Neuronal stem cell (in vitro differentiated cells): ENCODE measurements at regions not wholly inside any gene's neighbourhood (a gene's known extent, or its start where the extent isn't known, plus 50 kb on each side); places are given as distances from the start of the nearest gene placed in this dataset.

Experiments
- DNase-seq: peaks from one replicate; pipeline ENCODE4 v3.0.0-alpha.2; 2013; ENCODE audit warnings: low spot score
- H2AFZ ChIP-seq: one replicate; pipeline ENCODE4 v1.6.1; 2013; ENCODE audit warnings: mild to moderate bottlenecking, low read length, inconsistent platforms
- H2AK5ac ChIP-seq: 2 replicates; pipeline ENCODE4 v1.6.1; 2013; ENCODE audit warnings: low read depth, mild to moderate bottlenecking, inconsistent platforms, low read length, moderate library complexity, mixed read lengths
- H2BK120ac ChIP-seq: 2 replicates; pipeline ENCODE4 v1.6.1; 2013; ENCODE audit warnings: low read depth, mild to moderate bottlenecking, inconsistent platforms, low read length, moderate library complexity, mixed read lengths
- H2BK12ac ChIP-seq: one replicate; pipeline ENCODE4 v1.6.1; 2013; ENCODE audit warnings: low read length, inconsistent platforms
- H2BK15ac ChIP-seq: 2 replicates; pipeline ENCODE4 v1.6.1; 2013; ENCODE audit warnings: mild to moderate bottlenecking, low read length, inconsistent platforms, mixed read lengths
- H2BK5ac ChIP-seq: one replicate; pipeline ENCODE4 v1.6.1; 2013; ENCODE audit warnings: inconsistent platforms, mild to moderate bottlenecking, low read length, moderate library complexity
- H3K14ac ChIP-seq: one replicate; pipeline ENCODE4 v1.6.1; 2013; ENCODE audit warnings: low read length, inconsistent platforms
- H3K18ac ChIP-seq: 2 replicates; pipeline ENCODE4 v1.6.1; 2013; ENCODE audit warnings: low read length, inconsistent platforms
- H3K23ac ChIP-seq: 2 replicates; pipeline ENCODE4 v1.6.1; 2013; ENCODE audit warnings: low read depth, mild to moderate bottlenecking, mixed read lengths, low read length, inconsistent platforms; ENCODE audit not compliant: poor library complexity
- H3K27ac ChIP-seq: replicated peaks from 3 replicates; pipeline ENCODE4 v1.5.1; 2013; ENCODE audit warnings: low read length, inconsistent platforms
- H3K27me3 ChIP-seq, 3 experiments: 2 replicates each; pipeline ENCODE4 v1.6.1; 2013; ENCODE audit warnings: low read length in 3 of 3, mild to moderate bottlenecking in 2 of 3, inconsistent platforms in 1 of 3, low read depth in 1 of 3, mixed read lengths in 1 of 3, moderate library complexity in 1 of 3; ENCODE audit not compliant: control insufficient read depth in 3 of 3, insufficient read depth in 3 of 3
- H3K36me3 ChIP-seq, 2 donors: replicated peaks in 1 of 2; 2 replicates each; pipeline ENCODE4 v1.6.1; 2013; ENCODE audit warnings: low read length in 2 of 2; ENCODE audit not compliant: control insufficient read depth in 2 of 2, insufficient read depth in 2 of 2
- H3K4ac ChIP-seq: 2 replicates; pipeline ENCODE4 v1.6.1; 2013; ENCODE audit warnings: inconsistent platforms, mild to moderate bottlenecking, low read length, moderate library complexity
- H3K4me1 ChIP-seq, 2 donors: 1 replicate in 1 of 2; 2 replicates in 1 of 2; pipeline ENCODE4 v1.6.1; 2013; ENCODE audit warnings: low read length in 2 of 2, low read depth in 1 of 2; ENCODE audit not compliant: control insufficient read depth in 2 of 2, insufficient read depth in 1 of 2
- H3K4me2 ChIP-seq: one replicate; pipeline ENCODE4 v1.6.1; 2013; ENCODE audit warnings: mild to moderate bottlenecking, low read length, inconsistent platforms; ENCODE audit not compliant: insufficient read depth, poor library complexity, severe bottlenecking
- H3K4me3 ChIP-seq, 2 donors: 2 replicates each; pipeline ENCODE4 v1.5.1; 2013; ENCODE audit warnings: low read length in 2 of 2, mild to moderate bottlenecking in 2 of 2, inconsistent platforms in 1 of 2, moderate library complexity in 1 of 2
- H3K79me1 ChIP-seq: one replicate; pipeline ENCODE4 v1.6.1; 2013; ENCODE audit warnings: low read depth, mild to moderate bottlenecking, inconsistent platforms, low read length, moderate library complexity
- H3K9ac ChIP-seq: one replicate; pipeline ENCODE4 v1.6.1; 2013; ENCODE audit warnings: mild to moderate bottlenecking, low read depth, low read length, inconsistent platforms; ENCODE audit not compliant: poor library complexity
- H3K9me3 ChIP-seq, 2 donors: replicated peaks in 1 of 2; 2 replicates each; pipeline versions ENCODE3 to v1.6.1; 2013; ENCODE audit warnings: low read length in 2 of 2, mild to moderate bottlenecking in 2 of 2, inconsistent platforms in 1 of 2, low read depth in 1 of 2, mixed read lengths in 1 of 2, moderate library complexity in 1 of 2; ENCODE audit not compliant: control insufficient read depth in 2 of 2, insufficient read depth in 1 of 2
- H4K8ac ChIP-seq: one replicate; pipeline ENCODE4 v1.6.1; 2013; ENCODE audit warnings: low read depth, mild to moderate bottlenecking, inconsistent platforms, low read length, moderate library complexity
- H4K91ac ChIP-seq: one replicate; pipeline ENCODE4 v1.6.1; 2013; ENCODE audit warnings: low read length, low read depth, mild to moderate bottlenecking, inconsistent platforms; ENCODE audit not compliant: poor library complexity
- WGBS, 2 donors: extraction: QIAGEN DNeasy Blood & Tissue Kit; methylation state at CpG; one replicate each; pipeline ENCODE4 v1.1.7; 2013; ENCODE audit warnings: missing lambda C conversion rate in 2 of 2, mixed read lengths in 1 of 2; ENCODE audit not compliant: insufficient read length in 2 of 2, insufficient replicate concordance in 1 of 2; ENCODE audit errors: extremely low coverage in 2 of 2; 5-methylcytosine and 5-hydroxymethylcytosine counted together

DNA sequence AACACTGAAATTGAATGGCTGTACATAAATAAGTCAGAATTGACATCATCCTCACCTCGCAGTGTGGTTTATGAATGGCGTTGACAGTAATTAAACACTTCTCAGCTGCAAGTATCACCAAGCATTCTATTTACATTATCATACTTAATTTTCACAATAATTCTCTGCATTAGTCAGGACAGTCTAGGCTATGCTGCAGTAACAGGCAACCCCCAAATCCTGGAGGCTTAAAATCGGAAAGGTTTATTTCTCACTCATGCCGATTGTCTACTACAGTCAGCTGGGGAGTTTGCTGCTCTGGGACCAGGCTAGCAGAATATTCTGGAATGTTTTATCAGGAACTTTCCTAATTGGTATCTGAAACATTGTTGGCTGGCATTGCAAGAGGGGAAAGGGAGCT lies 493.2 kb upstream of the ERCC4 start:
- H4K91ac ChIP-seq = no peak overlapping the region
- H2AK5ac ChIP-seq = no peak overlapping the region
- no peak overlapping the region for H2BK120ac ChIP-seq
- H3K4ac ChIP-seq = no peak overlapping the region
- H3K27me3 ChIP-seq = no peaks in the 10 kb centered on the region
- no peak overlapping the region for H2AFZ ChIP-seq
- no peak overlapping the region for H2BK5ac ChIP-seq
- WGBS, 2 donors = no CpG with 5 or more reads among the region's 4 CpGs
- DNase-seq = no peak
- no peaks in the 10 kb centered on the region for H3K36me3 ChIP-seq
- H3K4me3 ChIP-seq = no peak overlapping the region
- H4K8ac ChIP-seq = no peak overlapping the region
- no peak overlapping the region for H2BK15ac ChIP-seq
- no peak overlapping the region for H3K27ac ChIP-seq
- no peaks in the 10 kb centered on the region for H3K79me1 ChIP-seq
- no peak overlapping the region for H3K23ac ChIP-seq
- no peaks in the 10 kb centered on the region for H3K9me3 ChIP-seq
- no peak overlapping the region for H3K14ac ChIP-seq
- no peak overlapping the region for H3K18ac ChIP-seq
- H3K4me2 ChIP-seq = no peak overlapping the region
- H2BK12ac ChIP-seq = no peak overlapping the region
- H3K9ac ChIP-seq = no peak overlapping the region
- H3K4me1 ChIP-seq = no peaks in the 10 kb centered on the region

GRCh38 chr16:13427943-13428342 lies 492.0 kb upstream of the ERCC4 start:
- no peak for DNase-seq
- H3K9me3 ChIP-seq = no peaks in the 10 kb centered on the region

DNA sequence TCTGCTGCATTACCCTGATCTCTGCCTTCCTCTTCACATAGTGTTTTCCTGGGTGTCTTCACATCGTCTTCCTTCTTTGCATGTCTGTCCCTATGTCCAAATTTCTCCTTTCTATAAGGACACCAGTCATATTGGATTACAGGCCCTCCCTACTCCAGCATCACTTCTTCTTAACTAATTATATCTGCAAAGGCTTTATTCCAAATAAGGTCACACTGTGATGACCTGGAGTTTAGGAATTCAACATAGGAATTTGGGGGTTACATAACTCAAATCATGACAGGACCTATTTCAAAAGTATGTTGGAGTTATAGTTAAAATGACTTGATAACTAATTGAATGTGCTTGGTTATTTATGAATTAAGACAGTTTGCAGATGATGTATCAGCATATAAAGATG lies 490.5 kb upstream of the ERCC4 start:
- H3K4me2 ChIP-seq = no peak overlapping the region
- no peaks in the 10 kb centered on the region for H3K36me3 ChIP-seq
- H3K4me1 ChIP-seq = no peaks in the 10 kb centered on the region
- H4K8ac ChIP-seq = no peak overlapping the region
- no peak overlapping the region for H3K18ac ChIP-seq
- DNase-seq = no peak
- no peak overlapping the region for H3K27ac ChIP-seq
- no peaks in the 10 kb centered on the region for H3K9me3 ChIP-seq
- no CpG with 5 or more reads among the region's 1 CpG for WGBS, 2 donors
- H2AK5ac ChIP-seq = no peak overlapping the region
- no peak overlapping the region for H2BK15ac ChIP-seq
- no peak overlapping the region for H2BK12ac ChIP-seq
- no peak overlapping the region for H3K4me3 ChIP-seq
- no peak overlapping the region for H3K9ac ChIP-seq
- no peak overlapping the region for H2AFZ ChIP-seq
- no peak overlapping the region for H2BK120ac ChIP-seq
- H3K79me1 ChIP-seq = no peaks in the 10 kb centered on the region
- no peaks in the 10 kb centered on the region for H3K27me3 ChIP-seq
- H4K91ac ChIP-seq = no peak overlapping the region
- H3K14ac ChIP-seq = no peak overlapping the region
- no peak overlapping the region for H2BK5ac ChIP-seq
- H3K4ac ChIP-seq = no peak overlapping the region
- H3K23ac ChIP-seq = no peak overlapping the region

More at GRCh38 chr16:13427943-13428342, 492.0 kb upstream of the ERCC4 start:
- no CpG with 5 or more reads among the region's 3 CpGs for WGBS, 2 donors
- Histone ChIP-seq H2BK120ac (no peak overlapping the region), H4K91ac (no peak overlapping the region), H3K4ac (no peak overlapping the region), H4K8ac (no peak overlapping the region), H3K14ac (no peak overlapping the region), H3K4me2 (no peak overlapping the region), H2BK15ac (no peak overlapping the region), H3K4me3 (no peak overlapping the region), H3K18ac (no peak overlapping the region), H2AK5ac (no peak overlapping the region), H3K23ac (no peak overlapping the region), H2BK5ac (no peak overlapping the region), H3K27ac (no peak overlapping the region), H2BK12ac (no peak overlapping the region), H3K4me1 (no peaks in the 10 kb centered on the region), H2AFZ (no peak overlapping the region), H3K36me3 (no peaks in the 10 kb centered on the region), H3K79me1 (no peaks in the 10 kb centered on the region), H3K27me3 (no peaks in the 10 kb centered on the region), H3K9ac (no peak overlapping the region)

DNA sequence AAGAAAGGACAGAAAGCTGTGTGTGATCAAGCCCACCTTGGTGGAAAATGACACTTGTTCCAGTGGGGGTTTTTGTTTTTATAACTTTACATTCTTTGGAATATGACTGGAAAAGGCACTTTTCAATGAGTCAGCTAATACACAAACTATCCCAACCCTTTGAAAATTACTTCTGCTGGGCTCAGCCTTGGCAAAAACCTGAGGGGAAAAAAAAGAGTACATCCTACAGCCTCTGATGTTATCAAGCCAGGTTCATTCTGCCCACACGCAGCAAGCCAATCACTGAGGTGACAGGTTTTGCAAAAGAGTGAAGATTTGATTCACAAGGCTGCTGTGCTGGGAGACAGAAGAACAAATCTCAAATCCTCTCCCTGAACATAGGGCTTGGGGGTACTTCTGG lies 484.5 kb upstream of the ERCC4 start:
- Histone ChIP-seq H3K23ac (no peak overlapping the region), H4K8ac (no peak overlapping the region), H3K9ac (no peak overlapping the region), H2AFZ (no peak overlapping the region), H3K79me1 (no peaks in the 10 kb centered on the region), H3K4me2 (no peak overlapping the region), H3K14ac (no peak overlapping the region), H3K4ac (no peak overlapping the region), H3K27me3 (no peaks in the 10 kb centered on the region), H3K9me3 (no peaks in the 10 kb centered on the region), H3K27ac (no peak overlapping the region), H2BK5ac (no peak overlapping the region), H2BK12ac (no peak overlapping the region), H3K4me1 (peaks cover 0 to 8% of the 10 kb centered on the region in 2 donors), H2BK120ac (no peak overlapping the region), H3K36me3 (no peaks in the 10 kb centered on the region), H3K18ac (no peak overlapping the region), H3K4me3 (no peak overlapping the region), H2BK15ac (no peak overlapping the region), H2AK5ac (no peak overlapping the region), H4K91ac (no peak overlapping the region)
- WGBS, 2 donors = no CpG with 5 or more reads among the region's 1 CpG
- DNase-seq = no peak
